AG09309 (cell line): ENCODE measurements at regions not wholly inside any gene's neighbourhood (a gene's known extent, or its start where the extent isn't known, plus 50 kb on each side); places are given as distances from the start of the nearest gene placed in this dataset.

Source experiments
- DNase-seq: peaks from one replicate; pipeline ENCODE4 v3.0.0-alpha.2; 2010; ENCODE audit warnings: low read depth
- H3K4me3 ChIP-seq: 2 replicates; pipeline ENCODE4 v1.5.1; 2011; ENCODE audit warnings: mild to moderate bottlenecking, low read depth, low read length, moderate library complexity; ENCODE audit not compliant: control insufficient read depth
- CTCF ChIP-seq: IDR thresholded peaks from 2 replicates; pipeline ENCODE4 v1.5.1; 2011; ENCODE audit warnings: mild to moderate bottlenecking, low read depth, low read length, inconsistent platforms; ENCODE audit not compliant: insufficient read depth, control insufficient read depth; ENCODE audit errors: missing control alignments

- no peak for DNase-seq
- no peak for TF ChIP-seq CTCF
- no peak overlapping the region for H3K4me3 ChIP-seq
These were observed 136.0 kb upstream of the ALDH1B1 start for GRCh38 chr9:38256461-38256860.

GRCh38 chr9:38255599-38255998 lies 136.9 kb upstream of the ALDH1B1 start:
- TF ChIP-seq CTCF, result no peak
- DNase-seq, result no peak
- no peak overlapping the region for H3K4me3 ChIP-seq

GRCh38 chr9:38254756-38255155 lies 137.7 kb upstream of the ALDH1B1 start:
- H3K4me3 ChIP-seq, result no peak overlapping the region
- no peak for TF ChIP-seq CTCF

GRCh38 chr9:38254151-38254550 lies 138.4 kb upstream of the ALDH1B1 start:
- DNase-seq, result no peak
- TF ChIP-seq CTCF, result no peak
- no peak overlapping the region for H3K4me3 ChIP-seq

More at GRCh38 chr9:38254756-38255155, 137.7 kb upstream of the ALDH1B1 start:
- DNase-seq, result no peak

- DNase-seq, result no peak
- no peak for TF ChIP-seq CTCF
- no peak overlapping the region for H3K4me3 ChIP-seq
These were observed 139.3 kb upstream of the ALDH1B1 start for GRCh38 chr9:38253200-38253599.

- H3K4me3 ChIP-seq, result no peak overlapping the region
- no peak for TF ChIP-seq CTCF
- no peak for DNase-seq
These were observed 141.3 kb upstream of the ALDH1B1 start for GRCh38 chr9:38251036-38251860.
